Endodermal cell (in vitro differentiated cells): ENCODE measurements at regions not wholly inside any gene's neighbourhood (a gene's known extent, or its start where the extent isn't known, plus 50 kb on each side); places are given as distances from the start of the nearest gene placed in this dataset.

ENCODE experiments used
- DNase-seq: peaks from one replicate; pipeline ENCODE4 v3.0.0-alpha.2; 2017
- H3K27ac ChIP-seq: 2 replicates; pipeline ENCODE4 v1.5.1; 2013; ENCODE audit warnings: mild to moderate bottlenecking, low read depth, low read length, moderate library complexity
- H3K27me3 ChIP-seq: 2 replicates; pipeline ENCODE4 v1.6.1; 2013; ENCODE audit warnings: mild to moderate bottlenecking, low read length, moderate library complexity; ENCODE audit not compliant: insufficient read depth, control insufficient read depth, poor library complexity, severe bottlenecking
- H3K36me3 ChIP-seq: 2 replicates; pipeline ENCODE4 v1.7.0; 2013; ENCODE audit warnings: mild to moderate bottlenecking, low read length, moderate library complexity; ENCODE audit not compliant: control insufficient read depth, insufficient read depth
- H3K4me1 ChIP-seq: one replicate; pipeline ENCODE4 v1.7.0; 2013; ENCODE audit warnings: low read length; ENCODE audit not compliant: control insufficient read depth, insufficient read depth
- H3K4me3 ChIP-seq: 2 replicates; pipeline ENCODE4 v1.5.1; 2013; ENCODE audit warnings: mild to moderate bottlenecking, low read length, moderate library complexity
- H3K9ac ChIP-seq: 2 replicates; pipeline ENCODE4 v1.6.1; 2013; ENCODE audit warnings: mild to moderate bottlenecking, low read length, moderate library complexity; ENCODE audit not compliant: poor library complexity, severe bottlenecking; ENCODE audit errors: extremely low read depth
- H3K9me3 ChIP-seq: 2 replicates; pipeline ENCODE4 v1.6.1; 2013; ENCODE audit warnings: mild to moderate bottlenecking, low read length, moderate library complexity; ENCODE audit not compliant: control insufficient read depth
- H3K27ac Mint-ChIP-seq: 2 replicates; pipeline ENCODE4 v1.8.0; 2020; ENCODE audit warnings: mixed read lengths
- H3K27me3 Mint-ChIP-seq: 2 replicates; pipeline ENCODE4 v1.8.0; 2021; ENCODE audit warnings: mild to moderate bottlenecking, mixed read lengths; ENCODE audit not compliant: insufficient read depth
- H3K36me3 Mint-ChIP-seq: 2 replicates; pipeline ENCODE4 v1.8.0; 2020; ENCODE audit warnings: low read depth, mixed read lengths
- H3K4me1 Mint-ChIP-seq: 2 replicates; pipeline ENCODE4 v1.8.0; 2020; ENCODE audit warnings: mixed read lengths
- H3K4me3 Mint-ChIP-seq: 2 replicates; pipeline ENCODE4 v1.8.0; 2020; ENCODE audit warnings: mild to moderate bottlenecking, moderate library complexity, mixed read lengths
- H3K9me3 Mint-ChIP-seq: 2 replicates; pipeline ENCODE4 v1.8.0; 2020; ENCODE audit warnings: mild to moderate bottlenecking, mixed read lengths
- WGBS, 2 experiments: methylation state at CpG; one replicate each; pipeline versions ENCODE4 v1.1.5 to v1.1.7; 2013; ENCODE audit warnings: missing lambda C conversion rate in 2 of 2, mixed read lengths in 1 of 2; ENCODE audit not compliant: insufficient coverage in 1 of 2, insufficient read length in 1 of 2; 5-methylcytosine and 5-hydroxymethylcytosine counted together
- TF ChIP-seq, protein P1 (sequence below): fragments of 200-600 bp; sonication (generic); conservative IDR thresholded peaks from 2 replicates; pipeline ENCODE4 v1.5.0; 2021; ENCODE audit warnings: antibody characterized with exemption, mild to moderate bottlenecking

DNA sequence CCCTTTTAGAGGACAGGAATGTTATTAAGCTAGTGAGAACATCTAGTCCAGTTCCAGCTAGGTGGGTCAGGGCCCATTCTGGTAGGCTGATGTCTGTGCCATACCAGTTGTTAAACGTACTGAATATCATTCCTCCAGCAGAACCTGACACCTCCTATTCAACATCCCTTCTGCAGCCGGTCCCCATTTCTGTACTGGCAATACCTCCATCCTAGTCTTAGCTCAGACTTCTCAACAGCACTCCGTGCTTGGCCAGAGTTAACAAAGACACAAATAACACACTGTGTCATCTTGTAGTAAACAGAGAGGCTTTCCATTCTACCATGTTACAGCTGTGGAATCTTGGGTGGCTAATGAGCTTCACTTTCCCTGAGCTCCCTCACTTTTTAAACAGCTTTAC, 94.3 kb upstream of the PDE3A start:
- no peaks in the 10 kb centered on the region for H3K36me3 Mint-ChIP-seq

GRCh38 chr12:20278276-20278675, 90.1 kb upstream of the PDE3A start:
- Histone ChIP-seq H3K36me3 (no peaks in the 10 kb centered on the region), H3K4me3 (no peak overlapping the region), H3K9ac (no peak overlapping the region), H3K4me1 (no peaks in the 10 kb centered on the region), H3K27me3 (no peaks in the 10 kb centered on the region), H3K27ac (no peak overlapping the region), H3K9me3 (no peaks in the 10 kb centered on the region)
- Mint-ChIP-seq H3K4me3 (no peak overlapping the region), H3K4me1 (peaks cover under 1% of the 10 kb centered on the region), H3K27me3 (no peaks in the 10 kb centered on the region), H3K9me3 (no peaks in the 10 kb centered on the region), H3K27ac (no peak overlapping the region), H3K36me3 (no peaks in the 10 kb centered on the region)
- TF ChIP-seq, protein P1, sequence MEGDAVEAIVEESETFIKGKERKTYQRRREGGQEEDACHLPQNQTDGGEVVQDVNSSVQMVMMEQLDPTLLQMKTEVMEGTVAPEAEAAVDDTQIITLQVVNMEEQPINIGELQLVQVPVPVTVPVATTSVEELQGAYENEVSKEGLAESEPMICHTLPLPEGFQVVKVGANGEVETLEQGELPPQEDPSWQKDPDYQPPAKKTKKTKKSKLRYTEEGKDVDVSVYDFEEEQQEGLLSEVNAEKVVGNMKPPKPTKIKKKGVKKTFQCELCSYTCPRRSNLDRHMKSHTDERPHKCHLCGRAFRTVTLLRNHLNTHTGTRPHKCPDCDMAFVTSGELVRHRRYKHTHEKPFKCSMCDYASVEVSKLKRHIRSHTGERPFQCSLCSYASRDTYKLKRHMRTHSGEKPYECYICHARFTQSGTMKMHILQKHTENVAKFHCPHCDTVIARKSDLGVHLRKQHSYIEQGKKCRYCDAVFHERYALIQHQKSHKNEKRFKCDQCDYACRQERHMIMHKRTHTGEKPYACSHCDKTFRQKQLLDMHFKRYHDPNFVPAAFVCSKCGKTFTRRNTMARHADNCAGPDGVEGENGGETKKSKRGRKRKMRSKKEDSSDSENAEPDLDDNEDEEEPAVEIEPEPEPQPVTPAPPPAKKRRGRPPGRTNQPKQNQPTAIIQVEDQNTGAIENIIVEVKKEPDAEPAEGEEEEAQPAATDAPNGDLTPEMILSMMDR: no peak
- DNase-seq: no peak
- 90 to 97% methylated on average over 2 to 4 of the region's 4 CpGs for WGBS, 2 experiments

More for the DNA sequence above, 94.3 kb upstream of the PDE3A start:
- Histone ChIP-seq H3K36me3 (no peaks in the 10 kb centered on the region), H3K9ac (no peak overlapping the region), H3K9me3 (no peaks in the 10 kb centered on the region), H3K4me1 (no peaks in the 10 kb centered on the region), H3K27me3 (no peaks in the 10 kb centered on the region), H3K4me3 (no peak overlapping the region), H3K27ac (no peak overlapping the region)
- Mint-ChIP-seq H3K9me3 (no peaks in the 10 kb centered on the region), H3K27me3 (no peaks in the 10 kb centered on the region), H3K27ac (no peak overlapping the region), H3K4me3 (no peak overlapping the region), H3K4me1 (no peaks in the 10 kb centered on the region)
- TF ChIP-seq, protein P1: no peak
- no peak for DNase-seq
- 88 to 89% methylated on average over 1 to 3 of the region's 3 CpGs for WGBS, 2 experiments

DNA sequence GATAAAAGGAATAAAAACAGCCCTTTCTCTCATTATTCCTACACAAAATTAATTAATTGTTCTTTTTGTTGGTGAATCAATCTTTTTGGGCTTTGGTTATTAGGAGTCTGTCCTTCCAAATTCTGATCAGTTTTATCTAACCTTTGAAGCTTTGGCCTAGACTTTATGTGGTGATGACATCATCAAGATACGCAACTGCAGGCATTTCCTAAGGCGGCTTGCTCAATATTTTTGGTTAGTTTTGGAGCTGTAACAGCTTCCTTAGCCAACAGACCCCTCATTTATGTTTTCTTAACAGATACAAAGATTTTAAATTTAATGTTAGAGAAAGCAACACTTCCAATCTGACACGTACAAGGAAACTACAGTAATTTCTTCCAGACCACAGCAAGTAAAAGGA, 87.8 kb upstream of the PDE3A start:
- 96 to 100% methylated on average over 1 to 3 of the region's 3 CpGs for WGBS, 2 experiments
- Histone ChIP-seq H3K36me3 (no peaks in the 10 kb centered on the region), H3K9ac (no peak overlapping the region), H3K9me3 (no peaks in the 10 kb centered on the region), H3K4me1 (no peaks in the 10 kb centered on the region), H3K27ac (no peak overlapping the region), H3K4me3 (no peak overlapping the region), H3K27me3 (no peaks in the 10 kb centered on the region)
- Mint-ChIP-seq H3K4me3 (no peak overlapping the region), H3K27me3 (no peaks in the 10 kb centered on the region), H3K27ac (no peak overlapping the region), H3K9me3 (no peaks in the 10 kb centered on the region), H3K36me3 (no peaks in the 10 kb centered on the region), H3K4me1 (peaks cover 2% of the 10 kb centered on the region)
- no peak for DNase-seq
- TF ChIP-seq, protein P1: no peak
